ENCODE measurements at regions not wholly inside any gene's neighbourhood (a gene's known extent, or its start where the extent isn't known, plus 50 kb on each side); places are given as distances from the start of the nearest gene placed in this dataset.

DNA sequence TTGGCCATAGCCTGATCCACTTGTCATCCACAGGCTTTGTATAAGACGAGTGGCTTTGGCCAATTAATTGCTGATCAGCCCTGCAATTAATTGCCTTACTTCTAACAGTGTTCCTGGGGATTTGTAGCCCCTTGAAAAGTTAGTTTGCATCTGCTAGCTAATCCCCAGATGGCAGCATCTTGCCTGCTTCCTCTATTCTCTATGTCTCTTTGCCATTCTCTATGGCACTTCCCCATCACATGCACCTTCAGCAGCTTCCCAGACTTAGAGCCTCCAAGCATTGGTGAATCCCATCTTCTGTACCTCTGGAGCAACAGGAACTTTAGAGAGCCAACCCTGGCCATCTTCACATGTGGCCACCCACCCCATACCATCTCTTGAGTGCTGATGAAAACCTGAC lies 197.0 kb upstream of the DMAC1 start:
- H3K9ac ChIP-seq (ENCODE audit: insufficient read depth, low read length) = no peak overlapping the region
- no peak for TF ChIP-seq EZH2 (IDR thresholded peaks at IDR 0.05; ENCODE audit: low read length, missing control alignments)
- TF ChIP-seq, protein P1, sequence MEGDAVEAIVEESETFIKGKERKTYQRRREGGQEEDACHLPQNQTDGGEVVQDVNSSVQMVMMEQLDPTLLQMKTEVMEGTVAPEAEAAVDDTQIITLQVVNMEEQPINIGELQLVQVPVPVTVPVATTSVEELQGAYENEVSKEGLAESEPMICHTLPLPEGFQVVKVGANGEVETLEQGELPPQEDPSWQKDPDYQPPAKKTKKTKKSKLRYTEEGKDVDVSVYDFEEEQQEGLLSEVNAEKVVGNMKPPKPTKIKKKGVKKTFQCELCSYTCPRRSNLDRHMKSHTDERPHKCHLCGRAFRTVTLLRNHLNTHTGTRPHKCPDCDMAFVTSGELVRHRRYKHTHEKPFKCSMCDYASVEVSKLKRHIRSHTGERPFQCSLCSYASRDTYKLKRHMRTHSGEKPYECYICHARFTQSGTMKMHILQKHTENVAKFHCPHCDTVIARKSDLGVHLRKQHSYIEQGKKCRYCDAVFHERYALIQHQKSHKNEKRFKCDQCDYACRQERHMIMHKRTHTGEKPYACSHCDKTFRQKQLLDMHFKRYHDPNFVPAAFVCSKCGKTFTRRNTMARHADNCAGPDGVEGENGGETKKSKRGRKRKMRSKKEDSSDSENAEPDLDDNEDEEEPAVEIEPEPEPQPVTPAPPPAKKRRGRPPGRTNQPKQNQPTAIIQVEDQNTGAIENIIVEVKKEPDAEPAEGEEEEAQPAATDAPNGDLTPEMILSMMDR (conservative IDR thresholded peaks at IDR 0.05 in 1 of 2, IDR thresholded peaks at IDR 0.05 in 1 of 2; ENCODE audit: low read depth in 1 of 2, low read length in 2 of 2) = no peak
- H3K4me2 ChIP-seq (ENCODE audit: extremely low read depth, insufficient read depth, low read length) = no peak overlapping the region
- no peaks in the 10 kb centered on the region for H3K79me2 ChIP-seq (ENCODE audit: control insufficient read depth, insufficient read depth, low read length)
- no peaks in the 10 kb centered on the region for H3K9me3 ChIP-seq (ENCODE audit: control insufficient read depth, insufficient read depth, low read depth, low read length)
- DNase-seq (ENCODE audit: low read depth in 2 of 2) = no peak
- no peak overlapping the region for H3K27ac ChIP-seq (ENCODE audit: insufficient read depth, low read length)
- H3K36me3 ChIP-seq (ENCODE audit: control insufficient read depth, insufficient read depth, low read length) = no peaks in the 10 kb centered on the region
- no peak overlapping the region for H3K4me3 ChIP-seq (replicated peaks in 1 of 4; ENCODE audit: control extremely low read depth in 1 of 4, insufficient read depth in 1 of 4, low read depth in 3 of 4, low read length in 4 of 4)
- H4K20me1 ChIP-seq (ENCODE audit: control insufficient read depth, extremely low read depth, insufficient read depth, low read length) = no peaks in the 10 kb centered on the region
- no peaks in the 10 kb centered on the region for H3K4me1 ChIP-seq (ENCODE audit: control insufficient read depth, extremely low read depth, insufficient read depth, low read length)
- H2AFZ ChIP-seq (ENCODE audit: low read length) = no peak overlapping the region
- no peaks in the 10 kb centered on the region for H3K27me3 ChIP-seq (ENCODE audit: control insufficient read depth, insufficient read depth, low read length)

GRCh38 chr9:7988644-7989280 lies 189.2 kb upstream of the DMAC1 start:
- TF ChIP-seq, protein P1 (conservative IDR thresholded peaks at IDR 0.05 in 1 of 2, IDR thresholded peaks at IDR 0.05 in 1 of 2; ENCODE audit: low read depth in 1 of 2, low read length in 2 of 2) = no peak
- no peak for TF ChIP-seq EZH2 (IDR thresholded peaks at IDR 0.05; ENCODE audit: low read length, missing control alignments)

DNA sequence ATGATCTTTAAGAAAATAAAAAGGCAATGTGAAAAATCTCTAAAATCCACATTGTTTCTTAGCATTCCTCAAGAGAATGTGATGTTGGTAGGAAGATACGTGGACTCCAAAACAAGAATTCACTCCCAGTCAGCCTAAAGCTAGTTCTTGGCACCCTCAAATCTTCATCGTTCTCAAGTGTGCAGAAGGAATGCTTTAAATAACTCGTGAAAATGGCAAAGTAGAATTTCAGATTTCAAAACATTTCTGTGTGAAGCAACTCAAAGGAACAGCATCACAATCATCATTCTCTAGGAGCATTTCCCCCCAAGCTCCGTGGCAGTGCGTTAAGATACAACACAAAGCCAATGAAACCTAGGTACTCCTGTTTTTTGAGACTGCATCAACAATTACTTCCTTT lies 185.1 kb upstream of the DMAC1 start:
- Histone ChIP-seq H4K20me1 (ENCODE audit: control insufficient read depth, extremely low read depth, insufficient read depth, low read length) (no peaks in the 10 kb centered on the region), H3K4me2 (ENCODE audit: extremely low read depth, insufficient read depth, low read length) (no peak overlapping the region), H3K4me3 (replicated peaks in 1 of 4; ENCODE audit: control extremely low read depth in 1 of 4, insufficient read depth in 1 of 4, low read depth in 3 of 4, low read length in 4 of 4) (no peak overlapping the region), H3K79me2 (ENCODE audit: control insufficient read depth, insufficient read depth, low read length) (no peaks in the 10 kb centered on the region), H3K27me3 (ENCODE audit: control insufficient read depth, insufficient read depth, low read length) (no peaks in the 10 kb centered on the region), H2AFZ (ENCODE audit: low read length) (no peak overlapping the region), H3K27ac (ENCODE audit: insufficient read depth, low read length) (no peak overlapping the region), H3K4me1 (ENCODE audit: control insufficient read depth, extremely low read depth, insufficient read depth, low read length) (no peaks in the 10 kb centered on the region), H3K36me3 (ENCODE audit: control insufficient read depth, insufficient read depth, low read length) (no peaks in the 10 kb centered on the region), H3K9me3 (ENCODE audit: control insufficient read depth, insufficient read depth, low read depth, low read length) (no peaks in the 10 kb centered on the region), H3K9ac (ENCODE audit: insufficient read depth, low read length) (no peak overlapping the region)
- TF ChIP-seq, protein P1 (conservative IDR thresholded peaks at IDR 0.05 in 1 of 2, IDR thresholded peaks at IDR 0.05 in 1 of 2; ENCODE audit: low read depth in 1 of 2, low read length in 2 of 2) = no peak
- TF ChIP-seq EZH2 (IDR thresholded peaks at IDR 0.05; ENCODE audit: low read length, missing control alignments) = no peak
- DNase-seq (ENCODE audit: low read depth in 2 of 2) = no peak

More at GRCh38 chr9:7988644-7989280, 189.2 kb upstream of the DMAC1 start:
- no peaks in the 10 kb centered on the region for H3K27me3 ChIP-seq (ENCODE audit: control insufficient read depth, insufficient read depth, low read length)
- H4K20me1 ChIP-seq (ENCODE audit: control insufficient read depth, extremely low read depth, insufficient read depth, low read length) = no peaks in the 10 kb centered on the region
- no peak overlapping the region for H3K27ac ChIP-seq (ENCODE audit: insufficient read depth, low read length)
- no peaks in the 10 kb centered on the region for H3K4me1 ChIP-seq (ENCODE audit: control insufficient read depth, extremely low read depth, insufficient read depth, low read length)
- H3K9ac ChIP-seq (ENCODE audit: insufficient read depth, low read length) = no peak overlapping the region
- no peaks in the 10 kb centered on the region for H3K9me3 ChIP-seq (ENCODE audit: control insufficient read depth, insufficient read depth, low read depth, low read length)
- H3K4me2 ChIP-seq (ENCODE audit: extremely low read depth, insufficient read depth, low read length) = no peak overlapping the region
- H3K79me2 ChIP-seq (ENCODE audit: control insufficient read depth, insufficient read depth, low read length) = no peaks in the 10 kb centered on the region
- H3K4me3 ChIP-seq (replicated peaks in 1 of 4; ENCODE audit: control extremely low read depth in 1 of 4, insufficient read depth in 1 of 4, low read depth in 3 of 4, low read length in 4 of 4) = no peak overlapping the region
- H2AFZ ChIP-seq (ENCODE audit: low read length) = no peak overlapping the region
- no peak for DNase-seq (ENCODE audit: low read depth in 2 of 2)
- no peaks in the 10 kb centered on the region for H3K36me3 ChIP-seq (ENCODE audit: control insufficient read depth, insufficient read depth, low read length)
